ENCODE measurements at regions not wholly inside any gene's neighbourhood (a gene's known extent, or its start where the extent isn't known, plus 50 kb on each side); places are given as distances from the start of the nearest gene placed in this dataset.

DNA sequence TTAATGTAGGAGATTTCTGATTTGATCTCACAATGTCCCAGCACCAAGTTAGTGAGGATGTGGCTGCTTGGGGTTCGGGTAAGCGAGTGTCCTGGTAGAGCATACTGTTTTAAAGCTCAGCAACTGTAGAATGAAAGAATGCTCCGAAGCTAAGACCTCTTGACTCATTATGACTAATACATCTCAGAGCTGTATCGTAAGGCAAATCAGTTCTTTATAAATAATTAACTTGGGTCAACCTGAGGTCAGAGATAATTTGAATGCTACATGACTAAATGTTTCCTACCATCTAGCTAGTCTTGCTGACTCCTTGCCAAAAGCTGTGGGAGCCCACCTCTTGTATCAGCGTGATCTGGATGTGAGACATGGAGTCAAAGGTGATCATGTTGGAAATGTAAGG, 128.8 kb upstream of the PDE7B start:
- TF ChIP-seq SAP30 (IDR thresholded peaks at IDR 0.05; ENCODE audit: insufficient read depth, insufficient replicate concordance, low read length) (no peak), SP1 (IDR thresholded peaks at IDR 0.05; ENCODE audit: low read depth, low read length) (no peak), KDM1A (IDR thresholded peaks at IDR 0.05; ENCODE audit: borderline replicate concordance, low read length) (no peak), NANOG (IDR thresholded peaks at IDR 0.05; ENCODE audit: insufficient read depth, low read depth, low read length, poor library complexity, severe bottlenecking) (no peak)
- TF ChIP-seq, protein P1, sequence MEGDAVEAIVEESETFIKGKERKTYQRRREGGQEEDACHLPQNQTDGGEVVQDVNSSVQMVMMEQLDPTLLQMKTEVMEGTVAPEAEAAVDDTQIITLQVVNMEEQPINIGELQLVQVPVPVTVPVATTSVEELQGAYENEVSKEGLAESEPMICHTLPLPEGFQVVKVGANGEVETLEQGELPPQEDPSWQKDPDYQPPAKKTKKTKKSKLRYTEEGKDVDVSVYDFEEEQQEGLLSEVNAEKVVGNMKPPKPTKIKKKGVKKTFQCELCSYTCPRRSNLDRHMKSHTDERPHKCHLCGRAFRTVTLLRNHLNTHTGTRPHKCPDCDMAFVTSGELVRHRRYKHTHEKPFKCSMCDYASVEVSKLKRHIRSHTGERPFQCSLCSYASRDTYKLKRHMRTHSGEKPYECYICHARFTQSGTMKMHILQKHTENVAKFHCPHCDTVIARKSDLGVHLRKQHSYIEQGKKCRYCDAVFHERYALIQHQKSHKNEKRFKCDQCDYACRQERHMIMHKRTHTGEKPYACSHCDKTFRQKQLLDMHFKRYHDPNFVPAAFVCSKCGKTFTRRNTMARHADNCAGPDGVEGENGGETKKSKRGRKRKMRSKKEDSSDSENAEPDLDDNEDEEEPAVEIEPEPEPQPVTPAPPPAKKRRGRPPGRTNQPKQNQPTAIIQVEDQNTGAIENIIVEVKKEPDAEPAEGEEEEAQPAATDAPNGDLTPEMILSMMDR (IDR thresholded peaks at IDR 0.05; ENCODE audit: control extremely low read depth in 1 of 3, insufficient read depth in 1 of 3, low read depth in 1 of 3, low read length in 3 of 3), result no peak
